ENCODE measurements at regions not wholly inside any gene's neighbourhood (a gene's known extent, or its start where the extent isn't known, plus 50 kb on each side); places are given as distances from the start of the nearest gene placed in this dataset.

DNA sequence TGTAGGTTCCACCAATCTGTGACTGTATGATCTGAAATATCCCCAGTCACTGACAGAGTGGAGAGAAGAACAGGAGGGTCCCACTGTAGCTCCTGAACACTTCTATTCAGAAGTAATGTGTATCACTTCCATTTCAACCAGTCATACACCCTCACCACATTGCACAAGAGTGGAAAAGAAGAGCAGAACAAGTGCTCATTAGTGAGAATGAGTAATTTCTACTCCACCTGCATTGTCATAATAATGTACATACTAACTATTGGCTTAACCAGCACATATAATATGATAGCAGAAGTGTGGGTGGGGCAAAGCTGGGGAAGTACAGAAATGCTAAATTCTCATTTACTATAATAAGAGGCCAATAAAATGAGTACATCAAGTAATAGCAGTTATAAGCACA, 342.7 kb downstream of the LMO7 start:
- intact Hi-C loops (cut with DNase I), result no loop called here
- no peak overlapping the region for H3K27ac ChIP-seq
- H3K36me3 ChIP-seq, result no peaks in the 10 kb centered on the region
- H3K9me3 ChIP-seq, result no peaks in the 10 kb centered on the region
- no peaks in the 10 kb centered on the region for H3K4me1 ChIP-seq
- TF ChIP-seq POLR2AphosphoS5 (IDR thresholded peaks at IDR 0.05) (no peak), EP300 (IDR thresholded peaks at IDR 0.05) (no peak), POLR2A (IDR thresholded peaks at IDR 0.05) (no peak)
- TF ChIP-seq, protein P1, sequence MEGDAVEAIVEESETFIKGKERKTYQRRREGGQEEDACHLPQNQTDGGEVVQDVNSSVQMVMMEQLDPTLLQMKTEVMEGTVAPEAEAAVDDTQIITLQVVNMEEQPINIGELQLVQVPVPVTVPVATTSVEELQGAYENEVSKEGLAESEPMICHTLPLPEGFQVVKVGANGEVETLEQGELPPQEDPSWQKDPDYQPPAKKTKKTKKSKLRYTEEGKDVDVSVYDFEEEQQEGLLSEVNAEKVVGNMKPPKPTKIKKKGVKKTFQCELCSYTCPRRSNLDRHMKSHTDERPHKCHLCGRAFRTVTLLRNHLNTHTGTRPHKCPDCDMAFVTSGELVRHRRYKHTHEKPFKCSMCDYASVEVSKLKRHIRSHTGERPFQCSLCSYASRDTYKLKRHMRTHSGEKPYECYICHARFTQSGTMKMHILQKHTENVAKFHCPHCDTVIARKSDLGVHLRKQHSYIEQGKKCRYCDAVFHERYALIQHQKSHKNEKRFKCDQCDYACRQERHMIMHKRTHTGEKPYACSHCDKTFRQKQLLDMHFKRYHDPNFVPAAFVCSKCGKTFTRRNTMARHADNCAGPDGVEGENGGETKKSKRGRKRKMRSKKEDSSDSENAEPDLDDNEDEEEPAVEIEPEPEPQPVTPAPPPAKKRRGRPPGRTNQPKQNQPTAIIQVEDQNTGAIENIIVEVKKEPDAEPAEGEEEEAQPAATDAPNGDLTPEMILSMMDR (IDR thresholded peaks at IDR 0.05), result no peak
- no peak overlapping the region for H3K4me3 ChIP-seq
- H3K27me3 ChIP-seq, result no peaks in the 10 kb centered on the region
- no peak for DNase-seq

DNA sequence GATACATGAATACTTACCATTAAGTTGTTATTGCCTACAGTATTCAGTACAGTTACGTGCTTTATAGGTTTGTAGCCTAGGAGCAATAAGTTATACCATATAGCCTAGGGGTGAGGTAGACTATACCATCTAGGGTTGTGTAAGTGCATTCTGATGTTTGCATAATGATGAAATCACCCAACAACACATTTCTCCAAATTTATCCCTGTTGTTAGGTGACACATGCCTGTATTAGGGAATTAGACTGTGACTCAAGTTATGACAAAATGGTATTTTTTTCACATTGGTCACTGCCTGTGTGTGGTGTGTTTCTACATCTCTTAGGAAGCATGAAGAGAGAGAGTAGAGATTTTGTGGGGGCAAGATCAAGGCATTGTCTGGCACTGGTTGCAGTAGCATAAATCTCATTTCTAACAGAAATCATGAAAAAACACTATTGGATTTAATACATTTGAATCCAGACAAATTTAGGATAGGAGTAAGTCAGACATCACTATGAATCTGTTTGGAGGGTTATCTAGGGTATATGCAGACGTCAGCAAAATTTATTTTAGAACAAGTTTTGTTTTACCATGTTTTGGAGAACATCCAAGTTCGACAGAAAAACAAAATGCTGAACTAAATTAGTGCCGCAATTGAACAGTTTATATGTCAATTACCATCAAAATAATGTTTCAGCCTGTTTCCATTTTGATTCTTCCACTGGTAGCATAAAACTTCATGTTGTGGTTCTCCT, 332.1 kb downstream of the LMO7 start:
- no peak for DNase-seq
- Histone ChIP-seq H3K27me3 (no peaks in the 10 kb centered on the region), H3K4me3 (no peak overlapping the region), H3K27ac (no peak overlapping the region), H3K4me1 (no peaks in the 10 kb centered on the region), H3K9me3 (no peaks in the 10 kb centered on the region), H3K36me3 (no peaks in the 10 kb centered on the region)
- 57 to 74% methylated on average over 4 of the region's 4 CpGs for WGBS, 2 donors
- intact Hi-C loops (cut with DNase I), result no loop called here
- TF ChIP-seq POLR2AphosphoS5 (IDR thresholded peaks at IDR 0.05) (no peak), EP300 (IDR thresholded peaks at IDR 0.05) (no peak), POLR2A (IDR thresholded peaks at IDR 0.05) (no peak)
- TF ChIP-seq, protein P1 (IDR thresholded peaks at IDR 0.05), result no peak

DNA sequence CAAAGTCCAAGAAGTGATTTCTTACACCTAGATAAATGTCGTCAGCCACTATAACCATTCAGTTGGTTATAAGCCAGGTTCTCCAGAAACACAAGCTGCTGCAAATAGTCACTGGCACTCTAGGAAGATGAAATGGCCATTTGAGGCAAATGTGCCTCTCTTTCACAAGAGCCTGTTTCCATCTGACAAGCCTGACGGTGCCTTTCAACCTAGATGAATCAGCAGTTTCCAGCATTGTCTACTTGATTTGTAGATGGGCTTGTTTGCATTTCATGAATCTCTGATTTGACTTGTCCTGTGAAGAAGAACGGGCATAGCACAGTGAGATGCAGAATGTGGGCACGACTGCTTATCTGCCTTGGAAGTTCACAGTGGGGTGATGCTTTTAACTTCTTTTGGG, 327.2 kb downstream of the LMO7 start:
- no peak overlapping the region for H3K4me3 ChIP-seq
- DNase-seq, result no peak
- no peaks in the 10 kb centered on the region for H3K4me1 ChIP-seq
- no peak for TF ChIP-seq POLR2AphosphoS5 (IDR thresholded peaks at IDR 0.05)
- TF ChIP-seq, protein P1 (IDR thresholded peaks at IDR 0.05), result no peak
- no peak for TF ChIP-seq POLR2A (IDR thresholded peaks at IDR 0.05)
- TF ChIP-seq EP300 (IDR thresholded peaks at IDR 0.05), result no peak
- no peaks in the 10 kb centered on the region for H3K27me3 ChIP-seq
- intact Hi-C loops (cut with DNase I), result no loop called here
- H3K9me3 ChIP-seq, result no peaks in the 10 kb centered on the region
- no peaks in the 10 kb centered on the region for H3K36me3 ChIP-seq
- H3K27ac ChIP-seq, result no peak overlapping the region
- 53 to 63% methylated on average over 4 of the region's 4 CpGs for WGBS, 2 donors

DNA sequence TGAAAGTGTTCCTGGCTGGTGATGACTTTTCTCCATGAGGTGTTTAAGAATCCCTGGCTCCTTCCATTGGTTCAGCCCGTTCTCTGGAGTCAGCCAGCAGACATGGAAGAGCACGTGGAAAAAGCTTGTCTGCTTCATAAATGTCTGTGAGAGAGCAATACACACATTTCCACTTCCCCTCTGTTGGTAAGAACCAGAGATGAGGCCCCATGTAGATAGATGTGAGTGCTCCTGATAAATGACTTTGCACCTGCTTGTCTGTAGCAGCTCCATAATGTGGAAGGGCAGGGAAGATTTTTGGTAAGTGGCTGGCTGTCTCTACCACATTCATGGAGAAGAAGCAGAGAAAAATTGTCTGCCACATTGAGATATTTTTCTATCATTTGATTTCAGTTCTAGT, 325.8 kb downstream of the LMO7 start:
- Histone ChIP-seq H3K36me3 (no peaks in the 10 kb centered on the region), H3K27me3 (no peaks in the 10 kb centered on the region), H3K9me3 (no peaks in the 10 kb centered on the region), H3K27ac (no peak overlapping the region), H3K4me1 (no peaks in the 10 kb centered on the region), H3K4me3 (no peak overlapping the region)
- DNase-seq, result no peak
- WGBS, 2 donors, result 71 to 72% methylated on average over 2 of the region's 2 CpGs
- TF ChIP-seq, protein P1 (IDR thresholded peaks at IDR 0.05), result no peak
- intact Hi-C loops (cut with DNase I), result no loop called here

DNA sequence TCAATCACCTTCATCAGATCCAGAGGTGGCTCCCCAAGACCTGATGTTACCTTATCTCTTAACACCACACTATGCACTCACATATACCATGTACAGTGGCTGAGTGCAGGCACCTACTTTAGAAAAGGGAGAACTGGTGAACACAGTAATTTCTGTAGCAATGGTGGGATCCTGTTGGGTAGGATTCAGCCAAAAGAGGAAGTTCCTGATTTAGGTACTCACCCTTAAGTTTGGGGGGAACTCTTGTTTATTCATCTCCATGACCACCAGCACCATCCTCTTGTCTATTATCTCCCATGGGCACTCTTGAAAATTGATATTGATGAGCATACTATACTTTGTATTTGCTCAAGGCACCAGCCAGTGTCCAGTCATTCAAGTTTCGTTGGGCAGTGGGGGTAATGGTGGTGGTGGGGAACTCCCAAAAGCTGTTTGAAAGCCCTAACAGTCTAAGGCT, 324.4 kb downstream of the LMO7 start:
- H3K27ac ChIP-seq, result no peak overlapping the region
- intact Hi-C loops (cut with DNase I), result no loop called here
- TF ChIP-seq POLR2AphosphoS5 (IDR thresholded peaks at IDR 0.05), result no peak
- no peak for TF ChIP-seq POLR2A (IDR thresholded peaks at IDR 0.05)
- TF ChIP-seq EP300 (IDR thresholded peaks at IDR 0.05), result no peak
- TF ChIP-seq, protein P1 (IDR thresholded peaks at IDR 0.05), result no peak

More for the DNA sequence above, 324.4 kb downstream of the LMO7 start:
- Histone ChIP-seq H3K4me1 (no peaks in the 10 kb centered on the region), H3K9me3 (no peaks in the 10 kb centered on the region), H3K27me3 (no peaks in the 10 kb centered on the region), H3K36me3 (no peaks in the 10 kb centered on the region), H3K4me3 (no peak overlapping the region)
- no peak for DNase-seq
- WGBS, 2 donors, result 26 to 69% methylated on average over 1 of the region's 1 CpG

Measured in sigmoid colon (tissue), 6 donors.